ENCODE measurements at regions not wholly inside any gene's neighbourhood (a gene's known extent, or its start where the extent isn't known, plus 50 kb on each side); places are given as distances from the start of the nearest gene placed in this dataset.

GRCh38 chr14:87034680-87035079, 958.3 kb downstream of the GALC start:
- no peak for TF ChIP-seq CTCF (conservative IDR thresholded peaks at IDR 0.05)
- no peak for TF ChIP-seq EZH2 (IDR thresholded peaks at IDR 0.05; ENCODE audit: low read depth)

All from PC-9 (cell line).